Keratinocyte (primary cell): ENCODE measurements at regions not wholly inside any gene's neighbourhood (a gene's known extent, or its start where the extent isn't known, plus 50 kb on each side); places are given as distances from the start of the nearest gene placed in this dataset.

Experiments
- DNase-seq: peaks from one replicate; pipeline ENCODE4 v3.0.0-alpha.2; 2011; ENCODE audit warnings: low read depth, missing footprints, low spot score
- FAIRE-seq: peaks from 2 replicates; lab custom pipeline; 2011; peaks lifted over from hg19 to GRCh38; lab: Jason Lieb, UNC
- H2AFZ ChIP-seq: 2 replicates; pipeline ENCODE4 v1.6.0; 2012; ENCODE audit warnings: low read length, control low read depth, inconsistent platforms; ENCODE audit not compliant: control insufficient read depth
- H3K27ac ChIP-seq: 2 replicates; pipeline ENCODE4 v1.5.1; 2011; ENCODE audit warnings: low read length; ENCODE audit not compliant: control insufficient read depth, insufficient read depth
- H3K27me3 ChIP-seq: 3 replicates; pipeline ENCODE4 v1.6.0; 2011; ENCODE audit warnings: low read length; ENCODE audit not compliant: control insufficient read depth, insufficient read depth; ENCODE audit errors: extremely low read depth
- H3K36me3 ChIP-seq, 2 experiments: 2 replicates in 1 of 2; 3 replicates in 1 of 2; pipeline ENCODE4 v1.5.1; 2011; ENCODE audit warnings: low read length in 2 of 2, mild to moderate bottlenecking in 1 of 2; ENCODE audit not compliant: control insufficient read depth in 2 of 2, insufficient read depth in 2 of 2; ENCODE audit errors: extremely low read depth in 1 of 2
- H3K4me1 ChIP-seq: 3 replicates; pipeline ENCODE4 v1.5.1; 2011; ENCODE audit warnings: low read length; ENCODE audit not compliant: control insufficient read depth, insufficient read depth; ENCODE audit errors: extremely low read depth
- H3K4me2 ChIP-seq: 3 replicates; pipeline ENCODE4 v1.6.0; 2011; ENCODE audit warnings: low read depth, low read length; ENCODE audit not compliant: control insufficient read depth, insufficient read depth; ENCODE audit errors: extremely low read depth
- H3K4me3 ChIP-seq, 3 experiments: fragments of 200-600 bp in 1 of 3; sonication (generic) in 1 of 3; 2 replicates in 2 of 3; 3 replicates in 1 of 3; pipeline ENCODE4 v1.5.1; 2011 to 2016; ENCODE audit warnings: low read length in 3 of 3, mild to moderate bottlenecking in 3 of 3, control low read depth in 2 of 3, inconsistent platforms in 1 of 3, low read depth in 1 of 3, mixed read lengths in 1 of 3, mixed run types in 1 of 3, moderate library complexity in 1 of 3; ENCODE audit not compliant: control insufficient read depth in 2 of 3, insufficient read depth in 2 of 3; ENCODE audit errors: extremely low read depth in 1 of 3
- H3K79me2 ChIP-seq: 2 replicates; pipeline ENCODE4 v1.6.0; 2012; ENCODE audit warnings: low read length; ENCODE audit not compliant: control insufficient read depth, insufficient read depth
- H3K9ac ChIP-seq: 3 replicates; pipeline ENCODE4 v1.6.0; 2011; ENCODE audit warnings: low read length; ENCODE audit not compliant: control insufficient read depth, insufficient read depth; ENCODE audit errors: extremely low read depth
- H3K9me1 ChIP-seq: 3 replicates; pipeline ENCODE4 v1.6.0; 2011; ENCODE audit warnings: low read length; ENCODE audit not compliant: control insufficient read depth, insufficient read depth; ENCODE audit errors: extremely low read depth
- H3K9me3 ChIP-seq: 2 replicates; pipeline ENCODE4 v1.5.1; 2012; ENCODE audit warnings: low read depth, low read length; ENCODE audit not compliant: control insufficient read depth
- H4K20me1 ChIP-seq: 3 replicates; pipeline ENCODE4 v1.6.0; 2011; ENCODE audit warnings: low read length; ENCODE audit not compliant: control insufficient read depth, insufficient read depth; ENCODE audit errors: extremely low read depth
- EZH2 ChIP-seq: IDR thresholded peaks from one replicate; pipeline ENCODE4 v1.6.1; 2012; ENCODE audit warnings: inconsistent platforms, mild to moderate bottlenecking, low read length, moderate library complexity
- dilution Hi-C: fragments of 300-500 bp; cut with MboI; formaldehyde crosslinking; loops from one replicate; pipeline ENCODE4 v1.7.0; 2020; ENCODE audit warnings: low sequenced_read_pairs; ENCODE audit not compliant: extremely low pct_ligation_motif_present
- TF ChIP-seq, protein P1 (sequence below), 3 experiments: IDR thresholded peaks in 1 of 3; conservative IDR thresholded peaks in 1 of 3; optimal IDR thresholded peaks in 1 of 3; 2 replicates in 2 of 3; 3 replicates in 1 of 3; pipeline versions ENCODE3 to v1.5.1; 2011; ENCODE audit warnings: low read length in 3 of 3, mild to moderate bottlenecking in 3 of 3, moderate library complexity in 2 of 3, control low read depth in 1 of 3, inconsistent platforms in 1 of 3; ENCODE audit not compliant: insufficient read depth in 2 of 3; ENCODE audit errors: extremely low read depth in 1 of 3

DNA sequence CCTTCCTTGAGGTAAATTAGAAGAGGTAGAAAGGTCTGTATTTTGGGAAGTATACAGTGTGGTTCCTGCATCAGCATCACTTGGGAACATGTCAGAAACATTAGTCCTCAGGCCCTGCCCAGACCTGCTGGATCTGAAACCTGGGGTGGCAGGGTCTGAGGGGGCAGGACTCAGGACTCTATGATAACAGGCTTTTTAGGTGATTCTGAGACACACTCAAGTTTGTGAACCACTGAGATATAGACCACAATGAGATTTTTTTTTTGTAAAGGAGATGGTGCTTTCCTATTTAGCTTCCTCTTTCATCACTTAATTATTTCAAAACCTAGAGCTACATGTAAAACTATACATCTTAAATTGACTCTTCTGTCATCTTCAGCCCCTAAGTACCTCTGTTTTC lies 262.7 kb upstream of the SPOPL start:
- no peaks in the 10 kb centered on the region for H3K79me2 ChIP-seq
- H4K20me1 ChIP-seq, result no peaks in the 10 kb centered on the region
- FAIRE-seq (no peak), DNase-seq (no peak)
- H3K36me3 ChIP-seq, result no peaks in the 10 kb centered on the region
- peaks cover 2% of the 10 kb centered on the region for H3K4me1 ChIP-seq
- no peak overlapping the region for H2AFZ ChIP-seq
- H3K27me3 ChIP-seq, result no peaks in the 10 kb centered on the region
- no peak overlapping the region for H3K4me3 ChIP-seq
- H3K4me2 ChIP-seq, result no peak overlapping the region
- H3K9ac ChIP-seq, result no peak overlapping the region
- H3K27ac ChIP-seq, result no peak overlapping the region
- no peaks in the 10 kb centered on the region for H3K9me3 ChIP-seq
- TF ChIP-seq, protein P1, sequence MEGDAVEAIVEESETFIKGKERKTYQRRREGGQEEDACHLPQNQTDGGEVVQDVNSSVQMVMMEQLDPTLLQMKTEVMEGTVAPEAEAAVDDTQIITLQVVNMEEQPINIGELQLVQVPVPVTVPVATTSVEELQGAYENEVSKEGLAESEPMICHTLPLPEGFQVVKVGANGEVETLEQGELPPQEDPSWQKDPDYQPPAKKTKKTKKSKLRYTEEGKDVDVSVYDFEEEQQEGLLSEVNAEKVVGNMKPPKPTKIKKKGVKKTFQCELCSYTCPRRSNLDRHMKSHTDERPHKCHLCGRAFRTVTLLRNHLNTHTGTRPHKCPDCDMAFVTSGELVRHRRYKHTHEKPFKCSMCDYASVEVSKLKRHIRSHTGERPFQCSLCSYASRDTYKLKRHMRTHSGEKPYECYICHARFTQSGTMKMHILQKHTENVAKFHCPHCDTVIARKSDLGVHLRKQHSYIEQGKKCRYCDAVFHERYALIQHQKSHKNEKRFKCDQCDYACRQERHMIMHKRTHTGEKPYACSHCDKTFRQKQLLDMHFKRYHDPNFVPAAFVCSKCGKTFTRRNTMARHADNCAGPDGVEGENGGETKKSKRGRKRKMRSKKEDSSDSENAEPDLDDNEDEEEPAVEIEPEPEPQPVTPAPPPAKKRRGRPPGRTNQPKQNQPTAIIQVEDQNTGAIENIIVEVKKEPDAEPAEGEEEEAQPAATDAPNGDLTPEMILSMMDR (optimal IDR thresholded peaks at IDR 0.05 in 1 of 3, IDR thresholded peaks at IDR 0.05 in 1 of 3, conservative IDR thresholded peaks at IDR 0.05 in 1 of 3; ENCODE audit: extremely low read depth in 1 of 3, insufficient read depth in 2 of 3, low read length in 3 of 3), result no peak
- no peak for TF ChIP-seq EZH2
- no peaks in the 10 kb centered on the region for H3K9me1 ChIP-seq
- dilution Hi-C loops, result no loop called here

DNA sequence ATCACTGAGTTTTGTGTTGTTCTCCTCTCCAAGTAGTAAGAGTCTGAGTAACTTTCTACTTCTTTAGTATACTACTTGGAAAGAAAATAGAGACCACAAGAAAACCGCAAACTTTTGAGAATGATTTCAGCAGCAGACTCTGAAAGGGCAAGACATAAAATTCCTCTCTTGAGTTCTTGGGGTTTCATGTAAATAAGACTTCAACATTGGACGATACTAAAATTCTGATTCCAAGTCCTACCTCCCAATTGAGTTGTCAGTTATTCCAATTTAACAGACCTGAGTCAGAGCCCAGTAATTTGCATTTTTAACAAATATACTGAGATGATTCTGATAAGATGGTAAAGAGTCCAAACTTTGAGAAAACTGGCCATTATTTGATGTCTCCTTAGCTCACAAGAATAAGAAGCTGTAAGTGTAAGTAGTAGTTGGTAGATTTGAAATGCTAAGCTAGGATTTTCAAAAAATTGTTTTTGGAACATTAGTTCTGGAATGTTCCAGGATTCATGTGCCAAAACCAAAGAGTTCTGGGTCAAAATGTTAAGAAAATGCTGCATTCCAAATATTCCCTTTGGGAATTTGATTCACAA lies 261.6 kb upstream of the SPOPL start:
- no peak for TF ChIP-seq EZH2
- TF ChIP-seq, protein P1 (optimal IDR thresholded peaks at IDR 0.05 in 1 of 3, IDR thresholded peaks at IDR 0.05 in 1 of 3, conservative IDR thresholded peaks at IDR 0.05 in 1 of 3; ENCODE audit: extremely low read depth in 1 of 3, insufficient read depth in 2 of 3, low read length in 3 of 3), result no peak
- H3K4me3 ChIP-seq, result no peak overlapping the region
- no peak overlapping the region for H3K4me2 ChIP-seq
- H3K79me2 ChIP-seq, result no peaks in the 10 kb centered on the region
- H3K9me1 ChIP-seq, result no peaks in the 10 kb centered on the region
- dilution Hi-C loops, result no loop called here
- no peak overlapping the region for H3K27ac ChIP-seq
- no peak overlapping the region for H3K9ac ChIP-seq
- no peak for FAIRE-seq
- H3K27me3 ChIP-seq, result no peaks in the 10 kb centered on the region
- peaks cover 7% of the 10 kb centered on the region for H3K4me1 ChIP-seq
- no peak for DNase-seq
- H2AFZ ChIP-seq, result no peak overlapping the region
- H4K20me1 ChIP-seq, result no peaks in the 10 kb centered on the region
- no peaks in the 10 kb centered on the region for H3K36me3 ChIP-seq
- H3K9me3 ChIP-seq, result no peaks in the 10 kb centered on the region
